GF-D8 (cell line): ENCODE measurements at regions not wholly inside any gene's neighbourhood (a gene's known extent, or its start where the extent isn't known, plus 50 kb on each side); places are given as distances from the start of the nearest gene placed in this dataset.

Experiments used
- DNase-seq: peaks from one replicate; lab custom pipeline; 2025; lab: John Stamatoyannopoulos, UW

GRCh38 chr5:62714296-62714695, 135.7 kb downstream of the LRRC70 start:
- DNase-seq, result no peak

GRCh38 chr5:62708481-62709325, 130.1 kb downstream of the LRRC70 start:
- no peak for DNase-seq

GRCh38 chr5:62707563-62707962, 128.9 kb downstream of the LRRC70 start:
- DNase-seq, result no peak

GRCh38 chr5:62707131-62707530, 128.5 kb downstream of the LRRC70 start:
- no peak for DNase-seq

- no peak for DNase-seq
Measured at GRCh38 chr5:62705022-62705421, 126.4 kb downstream of the LRRC70 start.

GRCh38 chr5:62702126-62702525, 123.5 kb downstream of the LRRC70 start:
- DNase-seq, result no peak

- no peak for DNase-seq
Measured at GRCh38 chr5:62701036-62701435, 122.4 kb downstream of the LRRC70 start.

- no peak for DNase-seq
Measured at GRCh38 chr5:62698756-62699155, 120.1 kb downstream of the LRRC70 start.

- DNase-seq, result no peak
Measured at GRCh38 chr5:62695274-62695673, 116.7 kb downstream of the LRRC70 start.

GRCh38 chr5:62692946-62693713, 114.5 kb downstream of the LRRC70 start:
- DNase-seq, result no peak

- no peak for DNase-seq
Measured at GRCh38 chr5:62691946-62692345, 113.3 kb downstream of the LRRC70 start.

GRCh38 chr5:62690421-62690820, 111.8 kb downstream of the LRRC70 start:
- no peak for DNase-seq

GRCh38 chr5:62689599-62690368, 111.2 kb downstream of the LRRC70 start:
- DNase-seq, result no peak

- DNase-seq, result no peak
Measured at GRCh38 chr5:62686692-62687091, 108.1 kb downstream of the LRRC70 start.

GRCh38 chr5:62685221-62685620, 106.6 kb downstream of the LRRC70 start:
- DNase-seq, result no peak

GRCh38 chr5:62684310-62684709, 105.7 kb downstream of the LRRC70 start:
- no peak for DNase-seq

GRCh38 chr5:62682059-62682458, 103.4 kb downstream of the LRRC70 start:
- DNase-seq, result no peak

GRCh38 chr5:62681117-62681850, 102.7 kb downstream of the LRRC70 start:
- DNase-seq, result no peak

GRCh38 chr5:62680121-62680520, 101.5 kb downstream of the LRRC70 start:
- DNase-seq, result peak; percentile 65
